ENCODE measurements at regions not wholly inside any gene's neighbourhood (a gene's known extent, or its start where the extent isn't known, plus 50 kb on each side); places are given as distances from the start of the nearest gene placed in this dataset.

DNA sequence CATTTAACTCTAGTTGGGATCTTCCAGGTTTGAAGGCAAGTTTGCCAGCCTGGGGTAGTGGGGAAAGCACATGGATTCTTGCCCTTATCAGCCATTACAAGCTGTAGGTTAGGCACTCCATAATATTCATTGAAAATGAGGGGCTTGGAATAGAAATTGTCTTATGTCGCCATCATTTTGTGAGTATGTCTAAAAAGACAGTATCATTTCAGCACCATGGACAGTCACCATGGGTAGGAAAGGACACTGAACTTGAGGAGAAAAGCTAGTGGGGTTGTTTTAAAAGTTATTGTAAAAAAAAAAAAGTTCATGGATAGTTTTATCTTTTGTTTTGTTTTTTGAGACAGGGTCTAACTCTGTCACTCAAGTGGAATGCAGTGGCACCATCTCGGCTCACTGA, 356.1 kb downstream of the HNRNPD start:
- intact Hi-C loops (cut with micrococcal nuclease): no loop called here
- Mint-ChIP-seq H3K27me3 (peaks cover 7% of the 10 kb centered on the region), H3K4me1 (no peaks in the 10 kb centered on the region), H3K4me3 (no peak overlapping the region), H3K9me3 (ENCODE audit: insufficient read depth) (peaks cover 4% of the 10 kb centered on the region), H3K27ac (no peak overlapping the region)
- no peak overlapping the region for H3K4me3 ChIP-seq (ENCODE audit: control extremely low read depth in 1 of 5, extremely low read depth in 1 of 5, insufficient read depth in 1 of 5, low read depth in 2 of 5, low read length in 4 of 5)
- no peaks in the 10 kb centered on the region for H4K20me1 ChIP-seq (ENCODE audit: control insufficient read depth, insufficient read depth, low read length, poor library complexity, severe bottlenecking)
- DNase-seq (no peak), ATAC-seq (ENCODE audit: low read depth) (no peak)
- H3K4me2 ChIP-seq (replicated peaks; ENCODE audit: low read depth, low read length, poor library complexity, severe bottlenecking): no peak overlapping the region
- no CpG with 5 or more reads among the region's 2 CpGs for WGBS (ENCODE audit: insufficient coverage)
- POLR2A ChIA-PET: no interaction called here
- CTCF ChIA-PET: no interaction called here
- H3K9ac ChIP-seq (ENCODE audit: low read length): no peak overlapping the region
- no peak overlapping the region for H3K27ac ChIP-seq (ENCODE audit: low read length in 2 of 2)
- no peak for TF ChIP-seq EZH2 (IDR thresholded peaks at IDR 0.05; ENCODE audit: borderline replicate concordance, insufficient read depth, low read depth, low read length, poor library complexity, severe bottlenecking)
- no peak for TF ChIP-seq CTCF (IDR thresholded peaks at IDR 0.05)
- peaks cover 0 to 3% (median 0%) of the 10 kb centered on the region in 4 experiments for H3K27me3 ChIP-seq (replicated peaks in 1 of 4; ENCODE audit: control extremely low read depth in 1 of 4, control insufficient read depth in 3 of 4, insufficient read depth in 4 of 4, low read length in 3 of 4)
- no peaks in the 10 kb centered on the region for H3K79me2 ChIP-seq (ENCODE audit: control insufficient read depth, insufficient read depth, low read length)
- no peak overlapping the region for H2AFZ ChIP-seq (ENCODE audit: insufficient read depth, low read depth, low read length, poor library complexity, severe bottlenecking)
- H3K4me1 ChIP-seq (ENCODE audit: control insufficient read depth in 2 of 2, insufficient read depth in 2 of 2, low read length in 2 of 2): no peaks in the 10 kb centered on the region
- H3K36me3 ChIP-seq (replicated peaks in 1 of 2; ENCODE audit: control extremely low read depth in 1 of 2, control insufficient read depth in 1 of 2, extremely low read depth in 1 of 2, insufficient read depth in 2 of 2, low read length in 1 of 2): no peaks in the 10 kb centered on the region
- H3K9me3 ChIP-seq (ENCODE audit: control extremely low read depth in 1 of 3, control insufficient read depth in 2 of 3, insufficient read depth in 1 of 3, low read length in 2 of 3): peaks cover 0 to 2% (median 0%) of the 10 kb centered on the region in 3 donors

GRCh38 chr4:82005158-82005557, 368.6 kb downstream of the HNRNPD start:
- WGBS (ENCODE audit: insufficient coverage): 50% methylated on average over 1 of the region's 1 CpG
- peaks cover 0 to 12% (median 6%) of the 10 kb centered on the region in 3 donors for H3K9me3 ChIP-seq (ENCODE audit: control extremely low read depth in 1 of 3, control insufficient read depth in 2 of 3, insufficient read depth in 1 of 3, low read length in 2 of 3)
- no peak overlapping the region for H3K4me3 ChIP-seq (ENCODE audit: control extremely low read depth in 1 of 5, extremely low read depth in 1 of 5, insufficient read depth in 1 of 5, low read depth in 2 of 5, low read length in 4 of 5)
- intact Hi-C loops (cut with micrococcal nuclease): no loop called here
- Mint-ChIP-seq H3K27ac (no peak overlapping the region), H3K27me3 (peaks cover 29% of the 10 kb centered on the region), H3K4me3 (no peak overlapping the region), H3K4me1 (no peaks in the 10 kb centered on the region), H3K9me3 (ENCODE audit: insufficient read depth) (no peaks in the 10 kb centered on the region)
- no peak for TF ChIP-seq CTCF (IDR thresholded peaks at IDR 0.05)
- no peak for TF ChIP-seq EZH2 (IDR thresholded peaks at IDR 0.05; ENCODE audit: borderline replicate concordance, insufficient read depth, low read depth, low read length, poor library complexity, severe bottlenecking)
- no peak overlapping the region for H3K27ac ChIP-seq (ENCODE audit: low read length in 2 of 2)
- DNase-seq: no peak
- no peaks in the 10 kb centered on the region for H3K79me2 ChIP-seq (ENCODE audit: control insufficient read depth, insufficient read depth, low read length)
- ATAC-seq (ENCODE audit: low read depth): no peak
- no peaks in the 10 kb centered on the region for H3K4me1 ChIP-seq (ENCODE audit: control insufficient read depth in 2 of 2, insufficient read depth in 2 of 2, low read length in 2 of 2)
- no peaks in the 10 kb centered on the region for H4K20me1 ChIP-seq (ENCODE audit: control insufficient read depth, insufficient read depth, low read length, poor library complexity, severe bottlenecking)
- H3K36me3 ChIP-seq (replicated peaks in 1 of 2; ENCODE audit: control extremely low read depth in 1 of 2, control insufficient read depth in 1 of 2, extremely low read depth in 1 of 2, insufficient read depth in 2 of 2, low read length in 1 of 2): no peaks in the 10 kb centered on the region
- no peak overlapping the region for H2AFZ ChIP-seq (ENCODE audit: insufficient read depth, low read depth, low read length, poor library complexity, severe bottlenecking)
- CTCF ChIA-PET: interaction anchor here (0.6 kb wide), 1 partner anchor 716 kb away, joined by 4 read pairs; no protein-coding TSS in a partner anchor
- H3K27me3 ChIP-seq (replicated peaks in 1 of 4; ENCODE audit: control extremely low read depth in 1 of 4, control insufficient read depth in 3 of 4, insufficient read depth in 4 of 4, low read length in 3 of 4): peaks cover 0 to 6% (median 0%) of the 10 kb centered on the region in 4 experiments
- no peak overlapping the region for H3K4me2 ChIP-seq (replicated peaks; ENCODE audit: low read depth, low read length, poor library complexity, severe bottlenecking)
- POLR2A ChIA-PET: no interaction called here
- H3K9ac ChIP-seq (ENCODE audit: low read length): no peak overlapping the region
